Sigmoid colon (tissue), 6 donors: ENCODE measurements at regions not wholly inside any gene's neighbourhood (a gene's known extent, or its start where the extent isn't known, plus 50 kb on each side); places are given as distances from the start of the nearest gene placed in this dataset.
A peak's percentile ranks its signal among the peaks of the same experiment; 100 is the strongest.

ENCODE experiments used
- DNase-seq: peaks from one replicate; pipeline ENCODE4 v3.0.0-alpha.2; 2019
- H3K27ac ChIP-seq, 4 donors: fragments of 200-600 bp; sonication (generic); one replicate each; pipeline ENCODE4 v1.5.1; 2016 to 2019; ENCODE audit warnings: mild to moderate bottlenecking in 1 of 4
- H3K27me3 ChIP-seq, 3 donors: fragments of 200-600 bp; sonication (generic); one replicate each; pipeline ENCODE4 v1.5.1; 2019; ENCODE audit warnings: mild to moderate bottlenecking in 1 of 3
- H3K36me3 ChIP-seq, 4 donors: fragments of 200-600 bp; sonication (generic); one replicate each; pipeline ENCODE4 v1.5.1; 2016 to 2019
- H3K4me1 ChIP-seq, 4 donors: fragments of 200-600 bp; sonication (generic); one replicate each; pipeline ENCODE4 v1.5.1; 2017 to 2019
- H3K4me3 ChIP-seq, 4 donors: fragments of 200-600 bp; sonication (generic); one replicate each; pipeline ENCODE4 v1.5.1; 2017 to 2019; ENCODE audit warnings: mild to moderate bottlenecking in 2 of 4, moderate library complexity in 1 of 4
- H3K9me3 ChIP-seq, 4 donors: fragments of 200-600 bp in 3 of 4; sonication (generic) in 3 of 4; one replicate each; pipeline versions ENCODE4 v1.5.1 to v1.6.1; 2013 to 2019
- EP300 ChIP-seq, 4 donors: sonication (generic); formaldehyde crosslinking; IDR thresholded peaks; one replicate each; pipeline ENCODE4 v1.6.1; 2017; ENCODE audit warnings: antibody characterized with exemption in 4 of 4
- POLR2A ChIP-seq, 2 donors: fragments of 450-650 bp; IDR thresholded peaks; one replicate each; pipeline ENCODE4 v1.6.1; 2016; ENCODE audit warnings: antibody characterized with exemption in 2 of 2, mild to moderate bottlenecking in 2 of 2, moderate library complexity in 2 of 2
- POLR2AphosphoS5 ChIP-seq, 4 donors: sonication (generic); formaldehyde crosslinking; IDR thresholded peaks; one replicate each; pipeline ENCODE4 v1.6.1; 2017; ENCODE audit warnings: antibody characterized with exemption in 4 of 4
- WGBS, 2 donors: extraction: QIAGEN DNeasy Blood & Tissue Kit; methylation state at CpG; one replicate each; pipeline ENCODE4 v1.1.7; 2013; 5-methylcytosine and 5-hydroxymethylcytosine counted together
- intact Hi-C: fragments of 100-400 bp; cut with DNase I; formaldehyde crosslinking; loops from one replicate; pipeline ENCODE4 v1.15.1; 2023
- TF ChIP-seq, protein P1 (sequence below), 4 experiments: fragments of 450-650 bp in 3 of 4; fragments of 200-600 bp in 1 of 4; IDR thresholded peaks; one replicate each; pipeline ENCODE4 v1.5.1; 2016 to 2019; ENCODE audit warnings: antibody characterized with exemption in 4 of 4, mild to moderate bottlenecking in 3 of 4, moderate library complexity in 2 of 4
- donor health status: healthy with polysubstance abuse.
- donor health status: healthy.

DNA sequence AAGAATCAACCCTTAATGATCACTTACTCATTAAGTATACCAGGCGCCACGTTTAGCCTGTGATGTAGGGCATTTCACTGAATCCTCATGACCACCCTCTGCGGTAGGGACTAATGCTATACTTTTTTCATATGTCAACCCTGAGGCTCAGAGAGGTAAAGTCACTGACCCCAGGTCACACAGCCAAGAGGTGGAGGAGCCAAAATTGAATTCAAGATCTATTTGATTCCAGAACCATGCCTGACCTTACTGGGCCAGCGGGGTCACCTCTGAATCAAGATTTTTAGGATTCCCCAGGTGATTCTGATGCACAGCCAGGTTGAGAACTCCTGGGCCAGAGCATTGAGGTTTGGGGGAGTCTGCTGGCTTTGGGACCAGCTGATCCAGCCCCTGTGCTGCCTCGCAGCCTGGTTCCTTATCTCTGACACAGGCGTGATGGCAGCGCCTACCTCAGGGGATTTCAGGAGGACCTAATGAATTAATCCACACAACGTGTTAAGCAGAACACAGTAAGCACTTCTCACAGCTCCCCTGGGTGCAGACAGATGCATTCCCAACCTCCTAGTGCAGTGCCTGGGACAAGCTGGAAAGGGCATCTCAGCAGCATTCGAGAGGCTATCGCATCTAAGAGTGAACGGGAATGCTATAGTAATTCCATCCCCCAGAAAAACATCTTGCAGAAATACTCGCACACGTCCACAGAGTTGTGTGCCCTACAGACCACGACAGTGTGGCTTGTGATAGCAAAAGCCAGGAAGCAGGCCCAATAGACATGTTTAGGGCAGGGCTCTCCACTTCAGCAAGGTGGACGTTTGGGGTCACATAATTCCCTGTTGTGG is 101.4 kb upstream of the PTPN1 start:
- Histone ChIP-seq H3K4me3 (no peak overlapping the region), H3K27me3 (no peaks in the 10 kb centered on the region), H3K4me1 (peaks cover 0 to 12% (median 9%) of the 10 kb centered on the region in 4 donors), H3K9me3 (no peaks in the 10 kb centered on the region), H3K27ac (peak overlapping the region; percentile 53 to 72 (median 62)), H3K36me3 (no peaks in the 10 kb centered on the region)
- intact Hi-C loops = no loop called here
- TF ChIP-seq EP300 (IDR thresholded peaks at IDR 0.05) (no peak), POLR2AphosphoS5 (IDR thresholded peaks at IDR 0.05) (no peak), POLR2A (IDR thresholded peaks at IDR 0.05) (no peak)
- TF ChIP-seq, protein P1, sequence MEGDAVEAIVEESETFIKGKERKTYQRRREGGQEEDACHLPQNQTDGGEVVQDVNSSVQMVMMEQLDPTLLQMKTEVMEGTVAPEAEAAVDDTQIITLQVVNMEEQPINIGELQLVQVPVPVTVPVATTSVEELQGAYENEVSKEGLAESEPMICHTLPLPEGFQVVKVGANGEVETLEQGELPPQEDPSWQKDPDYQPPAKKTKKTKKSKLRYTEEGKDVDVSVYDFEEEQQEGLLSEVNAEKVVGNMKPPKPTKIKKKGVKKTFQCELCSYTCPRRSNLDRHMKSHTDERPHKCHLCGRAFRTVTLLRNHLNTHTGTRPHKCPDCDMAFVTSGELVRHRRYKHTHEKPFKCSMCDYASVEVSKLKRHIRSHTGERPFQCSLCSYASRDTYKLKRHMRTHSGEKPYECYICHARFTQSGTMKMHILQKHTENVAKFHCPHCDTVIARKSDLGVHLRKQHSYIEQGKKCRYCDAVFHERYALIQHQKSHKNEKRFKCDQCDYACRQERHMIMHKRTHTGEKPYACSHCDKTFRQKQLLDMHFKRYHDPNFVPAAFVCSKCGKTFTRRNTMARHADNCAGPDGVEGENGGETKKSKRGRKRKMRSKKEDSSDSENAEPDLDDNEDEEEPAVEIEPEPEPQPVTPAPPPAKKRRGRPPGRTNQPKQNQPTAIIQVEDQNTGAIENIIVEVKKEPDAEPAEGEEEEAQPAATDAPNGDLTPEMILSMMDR (IDR thresholded peaks at IDR 0.05) = no peak
- WGBS, 2 donors = 88 to 91% methylated on average over 15 of the region's 15 CpGs
- DNase-seq = no peak

DNA sequence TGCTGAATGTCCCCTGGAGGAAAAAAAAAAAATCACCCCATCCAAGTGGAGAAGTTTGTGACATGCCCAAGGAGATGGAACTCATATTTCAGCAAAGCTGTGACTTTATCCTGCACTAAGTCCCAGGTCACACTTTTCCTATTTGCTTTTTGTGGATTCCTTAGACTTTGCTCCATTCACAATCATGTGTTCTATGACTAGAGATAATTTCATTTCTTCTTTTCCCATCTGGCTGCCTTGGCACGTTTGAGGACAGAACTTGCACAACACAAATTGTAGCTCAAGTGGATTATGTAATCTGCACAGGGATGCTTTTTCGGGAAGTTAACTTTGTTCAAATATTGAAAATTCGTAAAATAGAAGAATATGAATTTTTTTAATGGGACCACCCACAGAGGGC is 100.7 kb upstream of the PTPN1 start:
- H3K4me1 ChIP-seq = peaks cover 0 to 6% (median 4%) of the 10 kb centered on the region in 4 donors
- DNase-seq = peak; percentile 86
- intact Hi-C loops = no loop called here
- no peaks in the 10 kb centered on the region for H3K27me3 ChIP-seq
- no peak overlapping the region for H3K4me3 ChIP-seq
- H3K27ac ChIP-seq = peak overlapping the region; percentile 53 to 72 (median 62)
- no peaks in the 10 kb centered on the region for H3K9me3 ChIP-seq
- no peaks in the 10 kb centered on the region for H3K36me3 ChIP-seq
- TF ChIP-seq POLR2A (IDR thresholded peaks at IDR 0.05) = no peak
- peak in 1 of 4 donors; percentile 39 for TF ChIP-seq EP300 (IDR thresholded peaks at IDR 0.05)
- TF ChIP-seq POLR2AphosphoS5 (IDR thresholded peaks at IDR 0.05) = peak; percentile 56 to 71 (median 62)
- 49 to 61% methylated on average over 3 of the region's 3 CpGs for WGBS, 2 donors

DNA sequence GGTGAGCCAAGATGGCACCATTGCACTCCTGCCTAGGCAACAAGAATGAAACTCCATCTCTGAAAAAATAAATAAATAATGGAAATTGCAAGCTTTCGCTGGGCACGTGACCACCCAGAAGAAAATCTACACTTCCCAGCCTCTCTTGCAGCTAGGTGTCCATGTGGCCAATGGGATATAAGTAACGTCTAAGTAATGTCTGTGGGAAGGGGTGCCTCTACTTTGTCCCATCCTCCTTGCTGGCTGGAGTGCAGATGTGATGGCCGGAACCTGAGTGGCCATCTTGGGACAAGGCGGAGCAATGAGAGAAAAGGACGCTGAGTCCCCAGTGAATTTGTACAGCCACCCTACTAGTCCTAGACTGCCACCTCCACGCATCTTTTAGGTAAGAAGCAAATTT is 99.8 kb upstream of the PTPN1 start:
- no peak for DNase-seq
- no peaks in the 10 kb centered on the region for H3K27me3 ChIP-seq
- intact Hi-C loops = no loop called here
- TF ChIP-seq EP300 (IDR thresholded peaks at IDR 0.05) (no peak), POLR2A (IDR thresholded peaks at IDR 0.05) (no peak), POLR2AphosphoS5 (IDR thresholded peaks at IDR 0.05) (no peak)
- TF ChIP-seq, protein P1 (IDR thresholded peaks at IDR 0.05) = no peak
- H3K27ac ChIP-seq = peak overlapping the region; percentile 44 to 72 (median 56)
- H3K36me3 ChIP-seq = no peaks in the 10 kb centered on the region
- no peak overlapping the region for H3K4me3 ChIP-seq
- H3K9me3 ChIP-seq = no peaks in the 10 kb centered on the region
- WGBS, 2 donors = 96 to 97% methylated on average over 7 of the region's 7 CpGs
- H3K4me1 ChIP-seq = peaks cover 0 to 14% (median 12%) of the 10 kb centered on the region in 4 donors

DNA sequence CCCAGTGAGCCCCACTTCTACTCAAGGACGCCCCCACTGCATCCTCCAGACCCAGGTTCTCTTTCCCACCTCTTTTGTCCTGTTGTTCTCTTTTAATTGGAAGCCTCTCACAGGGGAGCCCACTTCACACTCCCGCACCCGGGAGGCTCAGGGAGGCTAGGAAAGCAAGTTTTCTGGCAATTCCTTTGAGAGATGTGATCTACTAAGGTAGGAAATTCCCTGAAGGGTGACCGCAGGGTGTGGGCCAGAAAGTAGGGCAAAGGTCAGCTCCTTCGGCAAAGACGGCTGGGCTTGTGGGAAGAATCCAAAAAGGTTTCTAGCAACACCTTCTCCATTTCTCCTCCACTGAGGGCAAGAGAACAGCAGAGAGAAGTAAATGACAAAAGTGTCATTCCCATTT is 98.1 kb upstream of the PTPN1 start:
- Histone ChIP-seq H3K27ac (peak overlapping the region in 2 of 4 donors; percentile 91 to 100), H3K9me3 (no peaks in the 10 kb centered on the region), H3K36me3 (no peaks in the 10 kb centered on the region), H3K27me3 (no peaks in the 10 kb centered on the region), H3K4me1 (peaks cover 0 to 29% (median 27%) of the 10 kb centered on the region in 4 donors), H3K4me3 (no peak overlapping the region)
- TF ChIP-seq, protein P1 (IDR thresholded peaks at IDR 0.05) = no peak
- TF ChIP-seq POLR2A (IDR thresholded peaks at IDR 0.05) (no peak), EP300 (IDR thresholded peaks at IDR 0.05) (no peak), POLR2AphosphoS5 (IDR thresholded peaks at IDR 0.05) (no peak)
- 28 to 64% methylated on average over 6 of the region's 6 CpGs for WGBS, 2 donors
- intact Hi-C loops = no loop called here
- no peak for DNase-seq

DNA sequence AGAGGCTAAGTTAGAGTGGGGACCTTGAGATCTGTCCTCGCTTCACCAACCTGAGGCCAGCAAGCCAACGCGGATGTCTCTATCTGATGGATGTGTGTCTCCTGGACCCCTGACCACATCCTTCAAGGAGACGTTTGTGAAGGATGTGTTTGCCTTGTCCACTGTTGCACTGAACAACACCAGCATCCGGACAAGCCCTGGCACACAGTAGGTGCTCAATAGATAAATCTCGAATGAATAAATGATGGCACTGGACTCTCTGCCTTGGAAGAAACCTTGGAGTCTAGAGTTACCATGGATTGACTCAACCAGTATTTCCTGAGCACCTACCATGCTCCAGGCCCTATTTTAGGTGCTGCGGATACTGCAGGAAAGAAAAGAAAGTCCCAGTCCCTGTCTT is 97.7 kb upstream of the PTPN1 start:
- Histone ChIP-seq H3K27ac (peak overlapping the region; percentile 91 to 100 (median 96)), H3K4me1 (peaks cover 0 to 32% (median 30%) of the 10 kb centered on the region in 4 donors)
- intact Hi-C loops = no loop called here

More for the DNA sequence above, 97.7 kb upstream of the PTPN1 start:
- no peak for DNase-seq
- no peaks in the 10 kb centered on the region for H3K27me3 ChIP-seq
- no peaks in the 10 kb centered on the region for H3K36me3 ChIP-seq
- no peaks in the 10 kb centered on the region for H3K9me3 ChIP-seq
- H3K4me3 ChIP-seq = no peak overlapping the region
- TF ChIP-seq POLR2AphosphoS5 (IDR thresholded peaks at IDR 0.05) (no peak), POLR2A (IDR thresholded peaks at IDR 0.05) (no peak), EP300 (IDR thresholded peaks at IDR 0.05) (no peak)
- TF ChIP-seq, protein P1 (IDR thresholded peaks at IDR 0.05) = no peak
- WGBS, 2 donors = 82 to 93% methylated on average over 7 of the region's 7 CpGs
